ENCODE measurements at regions not wholly inside any gene's neighbourhood (a gene's known extent, or its start where the extent isn't known, plus 50 kb on each side); places are given as distances from the start of the nearest gene placed in this dataset.

DNA sequence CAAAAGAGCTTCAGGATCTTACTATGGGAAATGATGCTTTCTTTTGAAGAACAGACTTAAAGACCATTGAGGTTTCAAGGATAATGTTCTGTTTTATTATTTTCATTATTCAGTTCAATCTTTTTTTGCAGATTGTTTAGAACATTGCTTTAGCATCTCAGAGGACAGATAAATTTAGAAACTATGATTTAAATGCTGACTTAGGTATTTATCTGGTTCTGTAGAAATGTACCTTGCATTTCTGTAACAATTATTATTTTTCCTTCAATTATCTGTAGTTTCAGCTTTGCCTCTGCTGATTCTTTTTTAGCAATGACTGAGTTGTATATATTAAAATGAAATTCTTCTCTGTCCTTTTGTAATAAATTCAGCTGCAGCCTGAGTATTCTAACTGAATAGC, 205.4 kb upstream of the PCSK2 start:
- CTCF ChIA-PET, result no interaction called here

DNA sequence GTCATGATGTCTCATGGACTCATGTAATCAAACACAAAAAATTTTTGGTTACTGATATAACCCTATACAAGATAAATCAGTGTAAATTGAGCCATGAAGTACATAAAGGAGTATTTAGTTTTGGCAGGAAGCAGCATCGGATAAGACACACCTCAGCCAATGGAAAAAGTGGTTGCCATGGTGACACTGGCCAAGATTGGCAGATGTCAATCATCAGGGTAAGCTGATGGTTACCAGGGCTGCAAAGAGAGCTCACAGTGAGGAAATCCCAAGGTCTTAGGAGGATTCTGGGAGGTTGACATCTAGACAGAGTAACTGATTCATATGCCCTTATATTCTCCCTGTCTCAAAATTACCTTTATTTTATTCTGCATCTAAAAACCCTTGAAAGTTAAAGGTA, 203.8 kb upstream of the PCSK2 start:
- CTCF ChIA-PET, result no interaction called here
- H3K9me3 ChIP-seq (ENCODE audit: low read depth, low read length, poor library complexity, severe bottlenecking), result no peaks in the 10 kb centered on the region
- H3K27me3 ChIP-seq (replicated peaks; ENCODE audit: insufficient read depth, low read depth, low read length, poor library complexity), result no peaks in the 10 kb centered on the region
- no TSS peak for BruUV-seq (replicated peaks)
- TF ChIP-seq, protein P1, sequence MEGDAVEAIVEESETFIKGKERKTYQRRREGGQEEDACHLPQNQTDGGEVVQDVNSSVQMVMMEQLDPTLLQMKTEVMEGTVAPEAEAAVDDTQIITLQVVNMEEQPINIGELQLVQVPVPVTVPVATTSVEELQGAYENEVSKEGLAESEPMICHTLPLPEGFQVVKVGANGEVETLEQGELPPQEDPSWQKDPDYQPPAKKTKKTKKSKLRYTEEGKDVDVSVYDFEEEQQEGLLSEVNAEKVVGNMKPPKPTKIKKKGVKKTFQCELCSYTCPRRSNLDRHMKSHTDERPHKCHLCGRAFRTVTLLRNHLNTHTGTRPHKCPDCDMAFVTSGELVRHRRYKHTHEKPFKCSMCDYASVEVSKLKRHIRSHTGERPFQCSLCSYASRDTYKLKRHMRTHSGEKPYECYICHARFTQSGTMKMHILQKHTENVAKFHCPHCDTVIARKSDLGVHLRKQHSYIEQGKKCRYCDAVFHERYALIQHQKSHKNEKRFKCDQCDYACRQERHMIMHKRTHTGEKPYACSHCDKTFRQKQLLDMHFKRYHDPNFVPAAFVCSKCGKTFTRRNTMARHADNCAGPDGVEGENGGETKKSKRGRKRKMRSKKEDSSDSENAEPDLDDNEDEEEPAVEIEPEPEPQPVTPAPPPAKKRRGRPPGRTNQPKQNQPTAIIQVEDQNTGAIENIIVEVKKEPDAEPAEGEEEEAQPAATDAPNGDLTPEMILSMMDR (conservative IDR thresholded peaks at IDR 0.05; ENCODE audit: low read depth, low read length), result no peak
- TF ChIP-seq EZH2 (IDR thresholded peaks at IDR 0.05; ENCODE audit: borderline replicate concordance, low read depth, low read length, poor library complexity, severe bottlenecking), result no peak
- DNase-seq (ENCODE audit: low spot score), result no peak
- no peak overlapping the region for H3K4me3 ChIP-seq (ENCODE audit: low read depth, low read length, poor library complexity, severe bottlenecking)
- POLR2A ChIA-PET (ENCODE audit: low non-redundant PET), result no interaction called here
- no peaks in the 10 kb centered on the region for H3K4me1 ChIP-seq (ENCODE audit: insufficient read depth, low read length, poor library complexity, severe bottlenecking)
- no peaks in the 10 kb centered on the region for H3K36me3 ChIP-seq (ENCODE audit: insufficient read depth, low read length, poor library complexity, severe bottlenecking)
- intact Hi-C loops (cut with micrococcal nuclease; ENCODE audit: unreplicated experiment), result no loop called here
- H3K27ac ChIP-seq (ENCODE audit: low read depth, low read length, poor library complexity, severe bottlenecking), result no peak overlapping the region

More for the DNA sequence above, 205.4 kb upstream of the PCSK2 start:
- no peak overlapping the region for H3K27ac ChIP-seq (ENCODE audit: low read depth, low read length, poor library complexity, severe bottlenecking)
- BruUV-seq (replicated peaks), result no TSS peak
- POLR2A ChIA-PET (ENCODE audit: low non-redundant PET), result no interaction called here
- H3K4me1 ChIP-seq (ENCODE audit: insufficient read depth, low read length, poor library complexity, severe bottlenecking), result no peaks in the 10 kb centered on the region
- no peaks in the 10 kb centered on the region for H3K27me3 ChIP-seq (replicated peaks; ENCODE audit: insufficient read depth, low read depth, low read length, poor library complexity)
- no peak for TF ChIP-seq EZH2 (IDR thresholded peaks at IDR 0.05; ENCODE audit: borderline replicate concordance, low read depth, low read length, poor library complexity, severe bottlenecking)
- TF ChIP-seq, protein P1 (conservative IDR thresholded peaks at IDR 0.05; ENCODE audit: low read depth, low read length), result no peak
- DNase-seq (ENCODE audit: low spot score), result no peak
- H3K9me3 ChIP-seq (ENCODE audit: low read depth, low read length, poor library complexity, severe bottlenecking), result no peaks in the 10 kb centered on the region
- intact Hi-C loops (cut with micrococcal nuclease; ENCODE audit: unreplicated experiment), result no loop called here
- H3K36me3 ChIP-seq (ENCODE audit: insufficient read depth, low read length, poor library complexity, severe bottlenecking), result no peaks in the 10 kb centered on the region
- no peak overlapping the region for H3K4me3 ChIP-seq (ENCODE audit: low read depth, low read length, poor library complexity, severe bottlenecking)

DNA sequence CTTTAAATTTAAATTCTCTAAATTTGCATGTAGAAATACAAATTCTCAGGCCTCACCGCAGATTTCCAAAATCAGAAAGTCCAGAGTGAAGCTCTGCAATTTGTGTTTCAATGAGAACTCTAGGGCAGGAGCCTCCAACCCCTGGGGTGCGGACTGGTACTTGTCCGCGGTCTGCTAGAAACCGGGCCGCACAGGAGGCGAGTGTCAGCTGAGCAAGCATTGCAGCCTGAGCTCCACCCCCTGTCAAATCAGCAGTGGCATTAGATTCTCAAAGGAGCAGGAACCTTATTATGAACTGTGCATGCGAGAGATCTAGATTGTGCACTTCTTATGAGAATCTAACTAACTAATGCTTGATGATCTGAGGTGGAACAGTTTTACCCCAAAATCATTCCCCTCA, 203.0 kb upstream of the PCSK2 start:
- BruUV-seq (replicated peaks), result no TSS peak
- H3K4me3 ChIP-seq (ENCODE audit: low read depth, low read length, poor library complexity, severe bottlenecking), result no peak overlapping the region
- no peaks in the 10 kb centered on the region for H3K27me3 ChIP-seq (replicated peaks; ENCODE audit: insufficient read depth, low read depth, low read length, poor library complexity)
- H3K9me3 ChIP-seq (ENCODE audit: low read depth, low read length, poor library complexity, severe bottlenecking), result no peaks in the 10 kb centered on the region
- no peaks in the 10 kb centered on the region for H3K36me3 ChIP-seq (ENCODE audit: insufficient read depth, low read length, poor library complexity, severe bottlenecking)
- DNase-seq (ENCODE audit: low spot score), result no peak
- no peak overlapping the region for H3K27ac ChIP-seq (ENCODE audit: low read depth, low read length, poor library complexity, severe bottlenecking)
- H3K4me1 ChIP-seq (ENCODE audit: insufficient read depth, low read length, poor library complexity, severe bottlenecking), result no peaks in the 10 kb centered on the region
- ChIA-PET CTCF (no interaction called here), POLR2A (ENCODE audit: low non-redundant PET) (no interaction called here)
- TF ChIP-seq, protein P1 (conservative IDR thresholded peaks at IDR 0.05; ENCODE audit: low read depth, low read length), result no peak
- TF ChIP-seq EZH2 (IDR thresholded peaks at IDR 0.05; ENCODE audit: borderline replicate concordance, low read depth, low read length, poor library complexity, severe bottlenecking), result no peak
- intact Hi-C loops (cut with micrococcal nuclease; ENCODE audit: unreplicated experiment), result no loop called here
